Mucosa of rectum (tissue), 2 donors: ENCODE measurements at regions not wholly inside any gene's neighbourhood (a gene's known extent, or its start where the extent isn't known, plus 50 kb on each side); places are given as distances from the start of the nearest gene placed in this dataset.

ENCODE experiments used
- H3K27ac ChIP-seq, 2 donors: one replicate each; pipeline ENCODE4 v1.7.0; 2013; ENCODE audit warnings: inconsistent platforms in 2 of 2, low read depth in 2 of 2, low read length in 2 of 2
- H3K27me3 ChIP-seq, 2 donors: one replicate each; pipeline ENCODE4 v1.7.0; 2013; ENCODE audit warnings: low read length in 2 of 2; ENCODE audit not compliant: control insufficient read depth in 2 of 2, insufficient read depth in 2 of 2
- H3K36me3 ChIP-seq, 2 donors: one replicate each; pipeline ENCODE4 v1.7.0; 2013; ENCODE audit warnings: low read length in 2 of 2; ENCODE audit not compliant: control insufficient read depth in 2 of 2, insufficient read depth in 2 of 2
- H3K4me1 ChIP-seq, 2 donors: one replicate each; pipeline ENCODE4 v1.7.0; 2013; ENCODE audit warnings: low read length in 2 of 2, mild to moderate bottlenecking in 1 of 2; ENCODE audit not compliant: control insufficient read depth in 2 of 2, insufficient read depth in 2 of 2
- H3K4me3 ChIP-seq, 2 donors: one replicate each; pipeline ENCODE4 v1.7.0; 2013; ENCODE audit warnings: low read length in 2 of 2
- H3K9ac ChIP-seq, 2 donors: one replicate each; pipeline ENCODE4 v1.7.0; 2013; ENCODE audit warnings: low read length in 2 of 2, low read depth in 1 of 2, mild to moderate bottlenecking in 1 of 2
- H3K9me3 ChIP-seq, 2 donors: one replicate each; pipeline ENCODE4 v1.7.0; 2013; ENCODE audit warnings: low read length in 2 of 2; ENCODE audit not compliant: control insufficient read depth in 2 of 2
- donor health status: healthy.
- donor health status: Normal muscosa, but diverticular disease.

DNA sequence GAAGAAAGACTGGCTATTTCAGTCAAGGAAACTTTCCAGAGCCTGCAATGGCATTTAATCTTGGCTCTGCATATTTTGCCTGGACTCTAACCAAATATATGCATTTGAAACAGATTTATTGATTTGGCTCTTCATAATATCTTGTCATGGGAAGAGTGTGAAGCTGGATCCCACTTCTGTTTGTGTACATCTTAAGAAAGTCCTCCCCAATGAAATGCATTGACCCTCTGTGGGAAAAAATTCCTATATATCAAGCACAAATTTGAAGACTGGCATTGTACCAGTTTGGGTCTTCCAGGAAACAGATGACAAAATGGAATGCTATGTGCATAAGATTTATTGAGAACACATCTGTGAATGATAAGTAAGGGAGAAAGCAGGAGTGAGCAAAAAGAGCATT is 897.3 kb upstream of the TENM3 start:
- H3K36me3 ChIP-seq = no peaks in the 10 kb centered on the region
- H3K9me3 ChIP-seq = no peaks in the 10 kb centered on the region
- H3K4me3 ChIP-seq = no peak overlapping the region
- no peak overlapping the region for H3K9ac ChIP-seq
- no peaks in the 10 kb centered on the region for H3K4me1 ChIP-seq
- no peak overlapping the region for H3K27ac ChIP-seq
- no peaks in the 10 kb centered on the region for H3K27me3 ChIP-seq

DNA sequence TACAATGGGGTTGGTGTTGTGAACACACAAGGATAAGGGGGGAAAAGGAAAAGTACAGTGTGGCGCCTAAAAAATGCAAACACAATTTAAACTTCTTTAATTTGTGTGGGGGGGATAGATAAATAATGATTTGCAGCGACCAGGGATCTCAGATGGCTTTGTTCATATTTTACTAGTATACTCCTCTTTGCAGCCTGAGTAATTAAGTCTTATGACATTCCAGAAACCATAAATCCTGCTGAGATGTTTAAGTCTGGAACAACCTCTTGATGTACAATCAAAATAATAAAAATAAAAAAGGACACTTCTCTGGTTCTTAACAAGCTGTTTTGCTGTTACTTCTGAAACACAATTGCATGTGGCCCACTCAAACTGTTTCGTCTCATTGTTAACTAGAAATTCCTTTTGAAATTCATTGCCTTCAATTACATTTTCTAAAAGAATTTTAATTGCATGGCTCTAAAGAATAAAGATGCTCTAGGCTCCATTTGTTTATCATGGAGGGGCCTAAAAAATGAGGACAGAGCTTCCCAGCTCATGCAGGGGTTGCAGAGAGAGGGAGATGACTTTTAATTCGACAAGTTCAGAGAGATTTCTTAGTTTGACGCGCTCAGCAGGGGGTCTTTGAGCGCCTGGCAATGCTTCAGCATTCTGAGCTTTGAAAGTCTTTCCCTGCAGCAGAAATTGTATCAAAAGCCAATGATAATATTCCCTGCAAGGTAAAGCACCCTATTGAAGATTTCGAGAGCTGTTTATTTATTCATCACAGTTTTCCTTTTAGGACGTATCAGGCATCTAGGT is 892.4 kb upstream of the TENM3 start:
- no peak overlapping the region for H3K4me3 ChIP-seq
- no peaks in the 10 kb centered on the region for H3K4me1 ChIP-seq
- no peaks in the 10 kb centered on the region for H3K27me3 ChIP-seq
- H3K9me3 ChIP-seq = no peaks in the 10 kb centered on the region
- no peaks in the 10 kb centered on the region for H3K36me3 ChIP-seq
- H3K27ac ChIP-seq = no peak overlapping the region
- no peak overlapping the region for H3K9ac ChIP-seq

DNA sequence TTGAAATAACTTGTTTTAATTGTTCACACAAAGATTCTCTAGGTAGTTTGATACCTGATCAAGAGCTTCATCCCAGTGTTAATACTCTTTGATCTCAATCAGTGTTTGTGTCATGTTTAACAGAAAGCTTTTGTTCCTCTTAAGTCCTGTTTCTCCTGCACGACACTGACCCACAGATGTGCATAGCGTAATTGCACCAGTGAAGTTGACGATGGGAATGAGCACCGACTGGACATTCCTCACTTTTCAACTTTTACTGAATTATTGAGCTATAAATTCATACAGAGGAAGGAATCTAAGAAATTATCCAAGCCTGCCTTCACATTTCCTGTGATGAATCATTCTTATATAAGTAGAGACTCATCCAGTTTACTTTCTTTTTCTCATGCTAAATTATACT is 878.7 kb upstream of the TENM3 start:
- Histone ChIP-seq H3K9ac (no peak overlapping the region), H3K9me3 (no peaks in the 10 kb centered on the region), H3K4me3 (no peak overlapping the region), H3K4me1 (no peaks in the 10 kb centered on the region), H3K36me3 (no peaks in the 10 kb centered on the region), H3K27ac (no peak overlapping the region), H3K27me3 (no peaks in the 10 kb centered on the region)

DNA sequence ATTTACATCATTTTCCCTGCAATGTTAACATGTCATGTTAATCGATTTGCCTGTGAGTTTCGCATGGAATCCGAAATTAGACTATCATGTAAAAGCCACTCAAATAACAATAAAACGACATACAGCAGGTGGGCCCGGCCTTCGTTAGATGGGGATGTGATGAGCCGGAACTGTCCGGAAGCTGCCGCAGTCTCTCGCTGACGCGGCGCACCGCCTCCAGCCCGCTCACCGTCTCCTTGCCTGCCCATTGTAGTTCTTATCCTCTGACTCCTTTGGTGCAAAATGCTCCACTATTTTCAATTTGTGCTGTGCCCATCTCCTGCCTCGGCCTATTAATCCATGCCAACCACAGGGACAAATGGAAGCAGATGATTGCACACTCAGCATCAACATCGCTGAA is 877.5 kb upstream of the TENM3 start:
- Histone ChIP-seq H3K27me3 (no peaks in the 10 kb centered on the region), H3K9me3 (no peaks in the 10 kb centered on the region), H3K4me1 (no peaks in the 10 kb centered on the region), H3K27ac (no peak overlapping the region), H3K4me3 (no peak overlapping the region), H3K36me3 (no peaks in the 10 kb centered on the region), H3K9ac (no peak overlapping the region)

DNA sequence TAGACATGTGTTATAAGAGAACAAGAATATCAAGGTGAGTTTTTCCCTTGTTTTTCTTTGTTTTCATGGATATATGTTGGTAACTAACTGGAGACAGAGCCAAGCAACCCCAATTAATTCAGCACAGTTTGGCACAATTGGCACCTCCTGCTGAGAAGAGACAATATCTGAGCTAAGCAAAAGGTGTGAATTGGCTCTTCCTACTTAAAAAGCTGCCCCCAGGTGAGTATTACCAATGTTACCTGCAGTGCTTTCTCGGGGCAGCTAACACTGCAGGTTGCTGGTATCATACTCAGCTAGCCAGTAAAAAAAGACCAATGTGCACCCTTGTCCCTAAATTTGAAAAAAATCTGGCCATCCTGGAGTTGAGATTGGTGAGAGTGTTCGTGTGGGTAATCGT is 871.2 kb upstream of the TENM3 start:
- H3K4me3 ChIP-seq = no peak overlapping the region
- no peak overlapping the region for H3K9ac ChIP-seq
- H3K4me1 ChIP-seq = no peaks in the 10 kb centered on the region
- no peaks in the 10 kb centered on the region for H3K27me3 ChIP-seq
- no peaks in the 10 kb centered on the region for H3K36me3 ChIP-seq
- H3K9me3 ChIP-seq = no peaks in the 10 kb centered on the region
- H3K27ac ChIP-seq = no peak overlapping the region

DNA sequence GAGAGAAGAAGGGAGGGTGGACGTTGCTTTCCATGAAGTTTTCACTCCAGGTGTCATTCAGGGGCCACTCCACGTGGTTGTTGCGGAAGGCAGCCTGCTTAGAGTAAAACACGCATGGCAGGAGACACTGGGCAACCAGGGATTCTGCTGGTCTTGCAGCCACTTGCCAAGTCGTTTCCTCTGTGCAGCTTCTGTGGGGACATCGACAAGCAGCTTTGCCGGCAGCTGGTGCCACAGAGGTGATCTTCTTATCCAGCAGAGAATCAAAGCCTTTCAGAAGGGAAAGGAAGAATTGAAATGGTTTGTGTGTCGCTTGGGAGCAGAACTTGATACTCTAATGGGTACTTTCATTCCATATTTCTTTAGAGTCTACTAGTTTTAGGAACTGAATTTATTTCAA is 867.1 kb upstream of the TENM3 start:
- no peak overlapping the region for H3K4me3 ChIP-seq
- H3K27ac ChIP-seq = no peak overlapping the region
- no peaks in the 10 kb centered on the region for H3K4me1 ChIP-seq
- no peaks in the 10 kb centered on the region for H3K36me3 ChIP-seq
- no peaks in the 10 kb centered on the region for H3K9me3 ChIP-seq
- no peaks in the 10 kb centered on the region for H3K27me3 ChIP-seq
- H3K9ac ChIP-seq = no peak overlapping the region

DNA sequence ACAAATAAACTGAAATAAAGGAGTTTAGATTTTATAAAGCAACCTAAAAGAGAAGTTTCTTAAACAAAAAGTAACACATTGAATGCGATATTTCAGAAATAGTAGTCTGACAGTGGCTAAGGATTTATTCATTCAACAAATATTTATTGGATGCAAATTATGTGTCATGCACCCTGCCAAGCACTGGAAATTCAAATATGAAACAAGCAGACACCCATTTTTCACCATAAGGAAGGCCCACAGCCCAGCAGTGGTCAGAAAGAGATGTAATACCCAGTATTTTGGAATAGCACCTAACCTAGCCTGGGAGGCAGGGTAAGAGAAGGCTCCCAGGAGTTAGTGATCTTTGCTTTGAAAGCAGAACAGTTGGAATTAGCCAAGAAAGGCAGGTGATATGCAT is 855.1 kb upstream of the TENM3 start:
- no peaks in the 10 kb centered on the region for H3K27me3 ChIP-seq
- no peaks in the 10 kb centered on the region for H3K4me1 ChIP-seq
- no peak overlapping the region for H3K27ac ChIP-seq
- no peak overlapping the region for H3K9ac ChIP-seq
- no peak overlapping the region for H3K4me3 ChIP-seq
- H3K36me3 ChIP-seq = no peaks in the 10 kb centered on the region
- H3K9me3 ChIP-seq = no peaks in the 10 kb centered on the region

DNA sequence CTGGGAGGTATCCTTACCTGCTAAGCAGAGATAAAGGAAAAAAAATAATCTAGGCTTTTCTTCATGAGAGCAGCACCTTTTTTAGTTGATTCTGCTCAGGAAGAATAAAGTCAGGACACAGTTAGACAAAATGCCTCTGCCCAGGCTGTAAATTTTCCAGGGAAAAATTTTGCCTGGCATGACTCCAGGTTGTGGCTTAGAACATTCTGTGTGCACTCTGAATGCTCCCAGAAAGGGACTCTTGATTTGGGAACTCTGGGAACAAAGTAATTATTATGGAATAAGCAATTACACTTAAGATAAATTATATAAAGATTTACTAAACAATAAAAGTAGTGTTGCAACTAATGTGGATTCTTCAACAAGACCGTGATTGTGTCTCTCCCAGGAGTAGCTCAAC is 826.2 kb upstream of the TENM3 start:
- H3K4me3 ChIP-seq = no peak overlapping the region
- no peak overlapping the region for H3K27ac ChIP-seq
- H3K9ac ChIP-seq = no peak overlapping the region
- H3K4me1 ChIP-seq = no peaks in the 10 kb centered on the region
- H3K36me3 ChIP-seq = no peaks in the 10 kb centered on the region
- no peaks in the 10 kb centered on the region for H3K27me3 ChIP-seq
- no peaks in the 10 kb centered on the region for H3K9me3 ChIP-seq

DNA sequence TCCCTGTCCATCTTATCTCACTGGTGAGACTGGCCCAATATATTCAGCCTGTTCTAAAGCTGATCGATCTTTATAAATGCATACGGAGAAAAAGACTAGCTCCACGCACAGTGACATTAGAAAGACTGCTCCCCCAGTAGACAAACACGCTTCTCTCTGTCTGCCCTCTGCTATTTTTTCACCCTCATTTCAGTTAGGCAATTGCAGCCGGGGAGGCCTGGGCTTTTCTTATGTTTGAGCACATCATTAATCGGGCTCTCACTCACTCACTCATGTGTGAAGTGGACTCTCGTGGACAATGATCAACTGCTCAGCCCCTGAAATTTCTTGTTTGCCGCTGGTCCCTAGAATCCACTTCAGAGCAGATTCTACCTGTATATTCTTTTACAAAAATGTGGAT is 824.7 kb upstream of the TENM3 start:
- H3K36me3 ChIP-seq = no peaks in the 10 kb centered on the region
- H3K9me3 ChIP-seq = no peaks in the 10 kb centered on the region
- H3K27ac ChIP-seq = no peak overlapping the region
- H3K4me3 ChIP-seq = no peak overlapping the region
- no peaks in the 10 kb centered on the region for H3K4me1 ChIP-seq
- no peak overlapping the region for H3K9ac ChIP-seq
- H3K27me3 ChIP-seq = no peaks in the 10 kb centered on the region

DNA sequence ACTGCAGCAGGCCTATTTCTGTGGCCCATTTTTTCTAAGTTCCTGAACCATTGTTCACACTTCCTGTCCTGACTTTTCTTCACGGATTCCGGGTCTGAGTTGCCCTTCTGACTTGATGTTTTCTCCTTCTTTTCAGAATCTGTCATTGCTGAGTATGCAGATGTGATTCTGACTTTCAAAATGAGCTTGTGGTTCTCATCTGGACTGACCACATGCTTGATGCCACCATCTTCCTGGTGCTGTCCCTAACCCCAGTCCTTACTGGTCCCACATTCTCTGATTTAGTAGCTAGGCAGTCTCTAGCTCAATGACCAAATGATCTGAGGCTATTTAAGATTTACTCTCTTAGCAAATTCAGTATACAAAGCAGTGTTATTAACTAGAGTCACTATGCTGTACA is 822.3 kb upstream of the TENM3 start:
- H3K4me3 ChIP-seq = no peak overlapping the region
- H3K9me3 ChIP-seq = no peaks in the 10 kb centered on the region
- no peak overlapping the region for H3K9ac ChIP-seq
- no peaks in the 10 kb centered on the region for H3K4me1 ChIP-seq
- H3K36me3 ChIP-seq = no peaks in the 10 kb centered on the region
- no peaks in the 10 kb centered on the region for H3K27me3 ChIP-seq
- H3K27ac ChIP-seq = no peak overlapping the region
